SK-N-MC (cell line): ENCODE measurements at regions not wholly inside any gene's neighbourhood (a gene's known extent, or its start where the extent isn't known, plus 50 kb on each side); places are given as distances from the start of the nearest gene placed in this dataset.

Source experiments
- EZH2 ChIP-seq: fragments of 200-600 bp; sonication (generic); IDR thresholded peaks from one replicate; pipeline ENCODE4 v1.6.1; 2017; ENCODE audit warnings: antibody characterized with exemption
- POLR2AphosphoS5 ChIP-seq: IDR thresholded peaks from 2 replicates; pipeline ENCODE4 v1.6.1; 2012; ENCODE audit warnings: mild to moderate bottlenecking, low read depth, low read length, borderline replicate concordance

- no peak for TF ChIP-seq POLR2AphosphoS5
- no peak for TF ChIP-seq EZH2
Observed at GRCh38 chr20:48461735-48462119, 366.1 kb downstream of the PREX1 start.
